ENCODE measurements at regions not wholly inside any gene's neighbourhood (a gene's known extent, or its start where the extent isn't known, plus 50 kb on each side); places are given as distances from the start of the nearest gene placed in this dataset.

DNA sequence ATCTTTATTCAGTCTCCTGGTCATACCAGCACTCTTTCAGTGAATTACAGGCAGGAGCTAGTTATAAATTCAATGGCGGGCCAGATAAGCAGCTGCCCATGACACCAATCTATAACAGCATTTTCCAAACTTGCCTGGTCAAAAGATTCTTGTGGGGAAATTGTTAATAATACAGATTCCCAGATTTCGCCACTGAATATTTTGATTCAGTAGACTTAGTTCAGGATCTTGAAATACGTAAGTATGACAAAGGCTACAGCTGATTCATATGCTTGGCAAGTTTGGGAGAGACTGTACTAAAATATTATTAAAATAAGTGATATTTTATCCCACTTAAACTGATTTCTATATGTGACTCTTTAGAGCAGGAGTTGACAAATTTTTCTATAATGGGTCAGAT, 119.3 kb downstream of the TMCO5A start (continued):
- TF ChIP-seq, protein P1, sequence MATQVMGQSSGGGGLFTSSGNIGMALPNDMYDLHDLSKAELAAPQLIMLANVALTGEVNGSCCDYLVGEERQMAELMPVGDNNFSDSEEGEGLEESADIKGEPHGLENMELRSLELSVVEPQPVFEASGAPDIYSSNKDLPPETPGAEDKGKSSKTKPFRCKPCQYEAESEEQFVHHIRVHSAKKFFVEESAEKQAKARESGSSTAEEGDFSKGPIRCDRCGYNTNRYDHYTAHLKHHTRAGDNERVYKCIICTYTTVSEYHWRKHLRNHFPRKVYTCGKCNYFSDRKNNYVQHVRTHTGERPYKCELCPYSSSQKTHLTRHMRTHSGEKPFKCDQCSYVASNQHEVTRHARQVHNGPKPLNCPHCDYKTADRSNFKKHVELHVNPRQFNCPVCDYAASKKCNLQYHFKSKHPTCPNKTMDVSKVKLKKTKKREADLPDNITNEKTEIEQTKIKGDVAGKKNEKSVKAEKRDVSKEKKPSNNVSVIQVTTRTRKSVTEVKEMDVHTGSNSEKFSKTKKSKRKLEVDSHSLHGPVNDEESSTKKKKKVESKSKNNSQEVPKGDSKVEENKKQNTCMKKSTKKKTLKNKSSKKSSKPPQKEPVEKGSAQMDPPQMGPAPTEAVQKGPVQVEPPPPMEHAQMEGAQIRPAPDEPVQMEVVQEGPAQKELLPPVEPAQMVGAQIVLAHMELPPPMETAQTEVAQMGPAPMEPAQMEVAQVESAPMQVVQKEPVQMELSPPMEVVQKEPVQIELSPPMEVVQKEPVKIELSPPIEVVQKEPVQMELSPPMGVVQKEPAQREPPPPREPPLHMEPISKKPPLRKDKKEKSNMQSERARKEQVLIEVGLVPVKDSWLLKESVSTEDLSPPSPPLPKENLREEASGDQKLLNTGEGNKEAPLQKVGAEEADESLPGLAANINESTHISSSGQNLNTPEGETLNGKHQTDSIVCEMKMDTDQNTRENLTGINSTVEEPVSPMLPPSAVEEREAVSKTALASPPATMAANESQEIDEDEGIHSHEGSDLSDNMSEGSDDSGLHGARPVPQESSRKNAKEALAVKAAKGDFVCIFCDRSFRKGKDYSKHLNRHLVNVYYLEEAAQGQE (IDR thresholded peaks at IDR 0.05), result no peak
- TF ChIP-seq RNF2 (IDR thresholded peaks at IDR 0.05; ENCODE audit: borderline replicate concordance, low read depth), result no peak
- TF ChIP-seq, protein P2, sequence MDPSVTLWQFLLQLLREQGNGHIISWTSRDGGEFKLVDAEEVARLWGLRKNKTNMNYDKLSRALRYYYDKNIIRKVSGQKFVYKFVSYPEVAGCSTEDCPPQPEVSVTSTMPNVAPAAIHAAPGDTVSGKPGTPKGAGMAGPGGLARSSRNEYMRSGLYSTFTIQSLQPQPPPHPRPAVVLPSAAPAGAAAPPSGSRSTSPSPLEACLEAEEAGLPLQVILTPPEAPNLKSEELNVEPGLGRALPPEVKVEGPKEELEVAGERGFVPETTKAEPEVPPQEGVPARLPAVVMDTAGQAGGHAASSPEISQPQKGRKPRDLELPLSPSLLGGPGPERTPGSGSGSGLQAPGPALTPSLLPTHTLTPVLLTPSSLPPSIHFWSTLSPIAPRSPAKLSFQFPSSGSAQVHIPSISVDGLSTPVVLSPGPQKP (IDR thresholded peaks at IDR 0.05; ENCODE audit: low read depth, low read length), result no peak
- TF ChIP-seq KDM5A (IDR thresholded peaks at IDR 0.05), result no peak
- TF ChIP-seq MYC (IDR thresholded peaks at IDR 0.05; ENCODE audit: borderline replicate concordance, low read length), result no peak
- TF ChIP-seq, protein P3, sequence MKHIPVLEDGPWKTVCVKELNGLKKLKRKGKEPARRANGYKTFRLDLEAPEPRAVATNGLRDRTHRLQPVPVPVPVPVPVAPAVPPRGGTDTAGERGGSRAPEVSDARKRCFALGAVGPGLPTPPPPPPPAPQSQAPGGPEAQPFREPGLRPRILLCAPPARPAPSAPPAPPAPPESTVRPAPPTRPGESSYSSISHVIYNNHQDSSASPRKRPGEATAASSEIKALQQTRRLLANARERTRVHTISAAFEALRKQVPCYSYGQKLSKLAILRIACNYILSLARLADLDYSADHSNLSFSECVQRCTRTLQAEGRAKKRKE (CRISPR knock-in tag; IDR thresholded peaks at IDR 0.05; ENCODE audit: low read depth), result no peak

DNA sequence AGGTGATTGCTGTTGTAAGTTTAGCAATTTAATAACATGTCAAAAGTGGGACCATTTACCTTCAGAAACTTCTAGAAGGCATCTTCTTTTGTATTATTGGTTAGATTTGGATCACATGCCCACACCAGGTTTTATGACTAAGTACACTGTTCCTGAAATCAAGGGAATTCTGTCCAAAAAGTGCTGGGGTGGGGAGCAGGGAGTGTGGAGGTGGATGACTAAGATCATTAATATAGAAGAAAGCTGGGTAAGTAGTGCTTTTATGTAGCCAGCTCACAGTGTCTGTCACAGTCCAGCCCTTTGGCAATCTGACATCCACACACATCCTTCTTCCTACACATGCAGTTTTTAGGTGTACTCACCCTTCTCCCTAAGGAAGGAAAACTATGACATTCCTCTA, 120.0 kb downstream of the TMCO5A start:
- ChIA-PET POLR2A (no interaction called here), CTCF (no interaction called here)
- Histone ChIP-seq H3K9me3 (no peaks in the 10 kb centered on the region), H3K4me3 (no peak overlapping the region), H3K4me1 (peaks cover 4% of the 10 kb centered on the region; the same call in 1 of the 3 replicates), H3K27ac (no peak overlapping the region), H3K4me2 (no peak overlapping the region)
- ATAC-seq (no peak), DNase-seq (ENCODE audit: low read depth in 1 of 2, low spot score in 1 of 2) (no peak), FAIRE-seq (no peak)
- TF ChIP-seq RAD21 (conservative IDR thresholded peaks at IDR 0.05 in 1 of 2, IDR thresholded peaks at IDR 0.05 in 1 of 2) (no peak), KDM1A (IDR thresholded peaks at IDR 0.05; ENCODE audit: low read depth) (no peak), SMC3 (IDR thresholded peaks at IDR 0.05) (no peak)

DNA sequence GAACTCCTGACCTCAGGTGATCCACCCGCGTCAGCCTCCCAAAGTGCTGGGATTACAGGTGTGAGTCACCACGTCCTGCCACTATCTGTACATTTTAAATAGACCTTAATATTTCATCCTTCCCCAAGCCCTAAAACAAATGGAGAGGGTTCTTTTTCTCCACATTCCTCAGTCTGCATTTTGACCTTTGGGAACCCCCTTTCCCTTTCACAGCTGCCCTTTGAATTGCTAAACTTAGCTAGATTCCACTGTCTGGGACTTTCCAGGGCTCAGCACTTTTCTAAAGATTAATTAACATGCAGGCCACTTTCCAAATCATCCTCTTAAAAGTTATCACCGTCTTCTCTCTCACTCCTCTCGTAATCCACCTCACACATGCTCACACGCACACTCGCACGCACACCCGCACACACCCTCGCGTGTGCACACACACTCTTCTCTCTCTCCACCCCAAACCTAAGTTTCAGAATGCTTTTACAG, 124.2 kb downstream of the TMCO5A start:
- no peak for DNase-seq (ENCODE audit: low read depth in 1 of 2, low spot score in 1 of 2)
- CTCF ChIA-PET, result interaction anchor here (1.3 kb wide), 1 partner anchor 14 kb away, joined by 4 read pairs; no protein-coding TSS in a partner anchor
- Histone ChIP-seq H3K27ac (no peak overlapping the region), H3K4me3 (no peak overlapping the region), H3K4me2 (no peak overlapping the region), H3K9me3 (no peaks in the 10 kb centered on the region), H3K4me1 (no peaks in the 10 kb centered on the region)
- no peak for FAIRE-seq
- POLR2A ChIA-PET, result interaction anchor here (1.4 kb wide), 1 partner anchor 14 kb away, joined by 3 read pairs; no protein-coding TSS in a partner anchor
- TF ChIP-seq, protein P4, sequence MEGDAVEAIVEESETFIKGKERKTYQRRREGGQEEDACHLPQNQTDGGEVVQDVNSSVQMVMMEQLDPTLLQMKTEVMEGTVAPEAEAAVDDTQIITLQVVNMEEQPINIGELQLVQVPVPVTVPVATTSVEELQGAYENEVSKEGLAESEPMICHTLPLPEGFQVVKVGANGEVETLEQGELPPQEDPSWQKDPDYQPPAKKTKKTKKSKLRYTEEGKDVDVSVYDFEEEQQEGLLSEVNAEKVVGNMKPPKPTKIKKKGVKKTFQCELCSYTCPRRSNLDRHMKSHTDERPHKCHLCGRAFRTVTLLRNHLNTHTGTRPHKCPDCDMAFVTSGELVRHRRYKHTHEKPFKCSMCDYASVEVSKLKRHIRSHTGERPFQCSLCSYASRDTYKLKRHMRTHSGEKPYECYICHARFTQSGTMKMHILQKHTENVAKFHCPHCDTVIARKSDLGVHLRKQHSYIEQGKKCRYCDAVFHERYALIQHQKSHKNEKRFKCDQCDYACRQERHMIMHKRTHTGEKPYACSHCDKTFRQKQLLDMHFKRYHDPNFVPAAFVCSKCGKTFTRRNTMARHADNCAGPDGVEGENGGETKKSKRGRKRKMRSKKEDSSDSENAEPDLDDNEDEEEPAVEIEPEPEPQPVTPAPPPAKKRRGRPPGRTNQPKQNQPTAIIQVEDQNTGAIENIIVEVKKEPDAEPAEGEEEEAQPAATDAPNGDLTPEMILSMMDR (IDR thresholded peaks at IDR 0.05), result no peak
- TF ChIP-seq ESRRA (IDR thresholded peaks at IDR 0.05; ENCODE audit: borderline replicate concordance, low read length) (no peak), RCOR1 (IDR thresholded peaks at IDR 0.05; ENCODE audit: low read depth, low read length) (no peak), MAZ (IDR thresholded peaks at IDR 0.05; ENCODE audit: borderline replicate concordance, low read depth, low read length) (no peak), HEYL (CRISPR knock-in tag; IDR thresholded peaks at IDR 0.05) (no peak), CHD4 (IDR thresholded peaks at IDR 0.05; ENCODE audit: borderline replicate concordance) (no peak), EHMT2 (IDR thresholded peaks at IDR 0.05; ENCODE audit: low read depth) (no peak), KDM1A (IDR thresholded peaks at IDR 0.05; ENCODE audit: low read depth) (no peak), HOXB5 (CRISPR knock-in tag; IDR thresholded peaks at IDR 0.05) (no peak), RFX5 (IDR thresholded peaks at IDR 0.05) (no peak), POLR2A (IDR thresholded peaks at IDR 0.05; ENCODE audit: low read length) (no peak), FOXS1 (CRISPR knock-in tag; IDR thresholded peaks at IDR 0.05) (no peak), PHF8 (IDR thresholded peaks at IDR 0.05; ENCODE audit: borderline replicate concordance, low read depth) (no peak), EHF (CRISPR knock-in tag; IDR thresholded peaks at IDR 0.05) (no peak)
- WGBS (ENCODE audit: missing lambda C conversion rate), result 80% methylated on average over 11 of the region's 11 CpGs
- no peak for ATAC-seq
